PC-3 (cell line): ENCODE measurements at regions not wholly inside any gene's neighbourhood (a gene's known extent, or its start where the extent isn't known, plus 50 kb on each side); places are given as distances from the start of the nearest gene placed in this dataset.

Experiments used
- CTCF ChIP-seq: fragments of 300-600 bp; sonication (generic); conservative IDR thresholded peaks from 2 replicates; pipeline ENCODE4 v1.5.1; 2017; ENCODE audit warnings: antibody characterized with exemption, low read depth, mild to moderate bottlenecking, low read length
- EZH2 ChIP-seq: fragments of 300-600 bp; sonication (generic); IDR thresholded peaks from one replicate; pipeline ENCODE4 v1.6.1; 2017; ENCODE audit warnings: antibody characterized with exemption, mild to moderate bottlenecking, low read length; ENCODE audit not compliant: unreplicated experiment
- EZH2phosphoT487 ChIP-seq: fragments of 300-600 bp; sonication (generic); IDR thresholded peaks from 2 replicates; pipeline ENCODE4 v1.6.1; 2018; ENCODE audit warnings: mild to moderate bottlenecking, antibody characterized with exemption, low read length, borderline replicate concordance

DNA sequence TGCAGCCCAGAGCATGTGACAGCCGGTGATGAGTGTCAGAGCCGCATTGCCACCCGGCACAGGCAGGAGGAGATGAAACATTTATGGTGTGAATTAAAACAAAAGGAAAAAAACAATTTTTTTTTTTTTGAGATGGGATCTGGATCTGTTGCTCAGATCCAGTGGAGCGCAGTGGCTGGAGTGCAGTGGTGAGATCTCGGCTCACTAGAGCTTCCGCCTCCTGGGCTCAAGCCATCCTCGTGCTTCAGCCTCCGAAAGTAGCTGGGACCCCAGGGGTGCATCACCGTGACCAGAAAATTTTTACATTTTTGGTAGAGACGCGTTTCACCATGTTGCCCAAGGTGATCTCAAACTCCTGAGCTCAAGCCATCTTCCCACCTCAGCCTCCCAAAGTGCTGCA, 182.1 kb upstream of the SALL3 start:
- TF ChIP-seq CTCF (no peak), EZH2 (no peak), EZH2phosphoT487 (no peak)
